CD8-positive, alpha-beta memory T cell (primary cell): ENCODE measurements at regions not wholly inside any gene's neighbourhood (a gene's known extent, or its start where the extent isn't known, plus 50 kb on each side); places are given as distances from the start of the nearest gene placed in this dataset.

ENCODE experiments used
- CTCF ChIA-PET: fragments of 350-600 bp; sonication (Branson Sonifier 250); formaldehyde crosslinking; loops from one replicate; lab custom pipeline; 2021; ENCODE audit warnings: antibody characterized with exemption; lab: Charles Lee
- POLR2A ChIA-PET: fragments of 350-600 bp; sonication (Branson Sonifier 250); formaldehyde crosslinking; loops from one replicate; lab custom pipeline; 2021; ENCODE audit warnings: antibody characterized with exemption; lab: Charles Lee
- DNase-seq, 5 donors: peaks; one replicate each; pipeline versions ENCODE4 v3.0.0 to v3.0.0-alpha.2; 2020 to 2022; ENCODE audit warnings: mixed read lengths in 1 of 5
- H3K27ac ChIP-seq: one replicate; pipeline ENCODE4 v1.7.0; 2013; ENCODE audit warnings: low read depth, mild to moderate bottlenecking, low read length, moderate library complexity
- H3K27me3 ChIP-seq: 2 replicates; pipeline ENCODE4 v1.7.0; 2013; ENCODE audit warnings: low read length, mild to moderate bottlenecking; ENCODE audit not compliant: insufficient read depth, poor library complexity, severe bottlenecking
- H3K36me3 ChIP-seq: 2 replicates; pipeline ENCODE4 v1.7.0; 2013; ENCODE audit warnings: mild to moderate bottlenecking, low read length, moderate library complexity; ENCODE audit not compliant: insufficient read depth
- H3K4me1 ChIP-seq: 2 replicates; pipeline ENCODE4 v1.7.0; 2013; ENCODE audit warnings: mild to moderate bottlenecking, low read length, moderate library complexity; ENCODE audit not compliant: insufficient read depth
- H3K4me3 ChIP-seq: 2 replicates; pipeline ENCODE4 v1.7.0; 2013; ENCODE audit warnings: mild to moderate bottlenecking, low read length
- H3K9me3 ChIP-seq: 2 replicates; pipeline ENCODE4 v1.7.0; 2013; ENCODE audit warnings: mild to moderate bottlenecking, low read length
- H3K27ac Mint-ChIP-seq, 8 donors: one replicate each; pipeline ENCODE4 v1.8.0; 2020 to 2021; ENCODE audit warnings: mixed read lengths in 8 of 8, mild to moderate bottlenecking in 6 of 8, inconsistent platforms in 3 of 8, moderate library complexity in 3 of 8
- H3K27me3 Mint-ChIP-seq, 2 donors: one replicate each; pipeline ENCODE4 v1.8.0; 2020 to 2021; ENCODE audit warnings: mixed read lengths in 2 of 2, mild to moderate bottlenecking in 1 of 2, moderate library complexity in 1 of 2
- H3K36me3 Mint-ChIP-seq, 3 donors: one replicate each; pipeline ENCODE4 v1.8.0; 2020 to 2021; ENCODE audit warnings: mixed read lengths in 3 of 3, inconsistent platforms in 1 of 3, mild to moderate bottlenecking in 1 of 3
- H3K4me1 Mint-ChIP-seq, 3 donors: one replicate each; pipeline ENCODE4 v1.8.0; 2020 to 2021; ENCODE audit warnings: mixed read lengths in 3 of 3, inconsistent platforms in 1 of 3, mild to moderate bottlenecking in 1 of 3
- H3K4me3 Mint-ChIP-seq, 7 donors: one replicate each; pipeline ENCODE4 v1.8.0; 2020 to 2021; ENCODE audit warnings: mixed read lengths in 7 of 7, mild to moderate bottlenecking in 6 of 7, moderate library complexity in 4 of 7, inconsistent platforms in 2 of 7
- H3K9me3 Mint-ChIP-seq, 5 donors: one replicate each; pipeline ENCODE4 v1.8.0; 2020 to 2022; ENCODE audit warnings: mixed read lengths in 5 of 5, mild to moderate bottlenecking in 3 of 5, moderate library complexity in 2 of 5, inconsistent platforms in 1 of 5

- Histone ChIP-seq H3K27ac (no peak overlapping the region), H3K27me3 (no peaks in the 10 kb centered on the region), H3K9me3 (no peaks in the 10 kb centered on the region), H3K36me3 (no peaks in the 10 kb centered on the region), H3K4me3 (no peak overlapping the region), H3K4me1 (no peaks in the 10 kb centered on the region)
- H3K27ac Mint-ChIP-seq, result no peak overlapping the region
- DNase-seq, result no peak
- H3K9me3 Mint-ChIP-seq, result peaks cover 5 to 16% (median 6%) of the 10 kb centered on the region in 5 donors
- H3K4me1 Mint-ChIP-seq, result no peaks in the 10 kb centered on the region
- ChIA-PET CTCF (no interaction called here), POLR2A (no interaction called here)
- H3K4me3 Mint-ChIP-seq, result no peak overlapping the region
- no peaks in the 10 kb centered on the region for H3K27me3 Mint-ChIP-seq
- peaks cover 0 to 4% (median 0%) of the 10 kb centered on the region in 3 donors for H3K36me3 Mint-ChIP-seq
These were observed 1144.2 kb downstream of the EPHA7 start for GRCh38 chr6:92275150-92275549.

- no peak for DNase-seq
- Mint-ChIP-seq H3K27ac (no peak overlapping the region), H3K27me3 (no peaks in the 10 kb centered on the region), H3K36me3 (peaks cover 0 to 4% (median 0%) of the 10 kb centered on the region in 3 donors), H3K4me3 (no peak overlapping the region), H3K9me3 (peaks cover 4 to 16% (median 6%) of the 10 kb centered on the region in 5 donors), H3K4me1 (no peaks in the 10 kb centered on the region)
- H3K4me3 ChIP-seq, result no peak overlapping the region
- no peaks in the 10 kb centered on the region for H3K27me3 ChIP-seq
- H3K4me1 ChIP-seq, result no peaks in the 10 kb centered on the region
- POLR2A ChIA-PET, result no interaction called here
- no peaks in the 10 kb centered on the region for H3K9me3 ChIP-seq
- CTCF ChIA-PET, result no interaction called here
- H3K36me3 ChIP-seq, result no peaks in the 10 kb centered on the region
- no peak overlapping the region for H3K27ac ChIP-seq
These were observed 1144.8 kb downstream of the EPHA7 start for GRCh38 chr6:92274588-92274987.

- H3K27ac Mint-ChIP-seq, result no peak overlapping the region
- H3K4me3 Mint-ChIP-seq, result no peak overlapping the region
- Histone ChIP-seq H3K27ac (no peak overlapping the region), H3K4me1 (no peaks in the 10 kb centered on the region), H3K4me3 (no peak overlapping the region), H3K9me3 (no peaks in the 10 kb centered on the region), H3K36me3 (no peaks in the 10 kb centered on the region), H3K27me3 (no peaks in the 10 kb centered on the region)
- H3K9me3 Mint-ChIP-seq, result peaks cover 4 to 19% (median 8%) of the 10 kb centered on the region in 5 donors
- H3K27me3 Mint-ChIP-seq, result no peaks in the 10 kb centered on the region
- CTCF ChIA-PET, result no interaction called here
- H3K36me3 Mint-ChIP-seq, result peaks cover 0 to 4% (median 0%) of the 10 kb centered on the region in 3 donors
- no peaks in the 10 kb centered on the region for H3K4me1 Mint-ChIP-seq
- POLR2A ChIA-PET, result no interaction called here
- no peak for DNase-seq
These were observed 1145.7 kb downstream of the EPHA7 start for GRCh38 chr6:92273694-92274093.

- Mint-ChIP-seq H3K27ac (no peak overlapping the region), H3K27me3 (no peaks in the 10 kb centered on the region)
- CTCF ChIA-PET, result no interaction called here
These were observed 1148.3 kb downstream of the EPHA7 start for GRCh38 chr6:92271091-92271490.

GRCh38 chr6:92270365-92270764 is 1149.0 kb downstream of the EPHA7 start:
- CTCF ChIA-PET, result no interaction called here
- no peaks in the 10 kb centered on the region for H3K4me1 Mint-ChIP-seq
- H3K4me3 ChIP-seq, result no peak overlapping the region
- POLR2A ChIA-PET, result no interaction called here
- no peaks in the 10 kb centered on the region for H3K27me3 ChIP-seq
- H3K36me3 ChIP-seq, result no peaks in the 10 kb centered on the region
- no peak for DNase-seq
- H3K4me3 Mint-ChIP-seq, result no peak overlapping the region
- peaks cover 5 to 16% (median 9%) of the 10 kb centered on the region in 5 donors for H3K9me3 Mint-ChIP-seq
- H3K27ac Mint-ChIP-seq, result no peak overlapping the region
- no peaks in the 10 kb centered on the region for H3K27me3 Mint-ChIP-seq
- H3K27ac ChIP-seq, result no peak overlapping the region
- no peaks in the 10 kb centered on the region for H3K9me3 ChIP-seq
- H3K36me3 Mint-ChIP-seq, result peaks cover 0 to 4% (median 0%) of the 10 kb centered on the region in 3 donors
- no peaks in the 10 kb centered on the region for H3K4me1 ChIP-seq

More at GRCh38 chr6:92271091-92271490, 1148.3 kb downstream of the EPHA7 start:
- no peaks in the 10 kb centered on the region for H3K36me3 ChIP-seq
- no peak overlapping the region for H3K27ac ChIP-seq
- H3K4me3 ChIP-seq, result no peak overlapping the region
- no peak for DNase-seq
- peaks cover 6 to 19% (median 11%) of the 10 kb centered on the region in 5 donors for H3K9me3 Mint-ChIP-seq
- H3K36me3 Mint-ChIP-seq, result peaks cover 0 to 4% (median 0%) of the 10 kb centered on the region in 3 donors
- H3K27me3 ChIP-seq, result no peaks in the 10 kb centered on the region
- no peaks in the 10 kb centered on the region for H3K4me1 Mint-ChIP-seq
- H3K9me3 ChIP-seq, result no peaks in the 10 kb centered on the region
- no peaks in the 10 kb centered on the region for H3K4me1 ChIP-seq
- POLR2A ChIA-PET, result no interaction called here
- H3K4me3 Mint-ChIP-seq, result no peak overlapping the region

GRCh38 chr6:92267335-92267734 is 1152.0 kb downstream of the EPHA7 start:
- no peak overlapping the region for H3K27ac Mint-ChIP-seq
- H3K4me1 Mint-ChIP-seq, result no peaks in the 10 kb centered on the region
- Histone ChIP-seq H3K27me3 (no peaks in the 10 kb centered on the region), H3K27ac (no peak overlapping the region), H3K9me3 (no peaks in the 10 kb centered on the region), H3K4me3 (no peak overlapping the region), H3K4me1 (no peaks in the 10 kb centered on the region), H3K36me3 (no peaks in the 10 kb centered on the region)
- DNase-seq, result no peak
- H3K36me3 Mint-ChIP-seq, result peaks cover 0 to 4% (median 0%) of the 10 kb centered on the region in 3 donors
- POLR2A ChIA-PET, result no interaction called here
- H3K4me3 Mint-ChIP-seq, result no peak overlapping the region
- CTCF ChIA-PET, result no interaction called here
- no peaks in the 10 kb centered on the region for H3K27me3 Mint-ChIP-seq
- peaks cover 2 to 11% (median 7%) of the 10 kb centered on the region in 5 donors for H3K9me3 Mint-ChIP-seq

- CTCF ChIA-PET, result no interaction called here
- no peak overlapping the region for H3K27ac ChIP-seq
- H3K4me1 ChIP-seq, result no peaks in the 10 kb centered on the region
- no peak overlapping the region for H3K4me3 ChIP-seq
- no peak for DNase-seq
- Mint-ChIP-seq H3K4me1 (no peaks in the 10 kb centered on the region), H3K27ac (no peak overlapping the region), H3K36me3 (no peaks in the 10 kb centered on the region), H3K4me3 (no peak overlapping the region), H3K27me3 (no peaks in the 10 kb centered on the region), H3K9me3 (peaks cover 0 to 17% (median 11%) of the 10 kb centered on the region in 5 donors)
- POLR2A ChIA-PET, result no interaction called here
- no peaks in the 10 kb centered on the region for H3K9me3 ChIP-seq
- no peaks in the 10 kb centered on the region for H3K36me3 ChIP-seq
- H3K27me3 ChIP-seq, result no peaks in the 10 kb centered on the region
These were observed 1155.5 kb downstream of the EPHA7 start for GRCh38 chr6:92263864-92264263.

GRCh38 chr6:92259171-92259570 is 1160.2 kb downstream of the EPHA7 start:
- DNase-seq, result no peak
- no peaks in the 10 kb centered on the region for H3K4me1 Mint-ChIP-seq
- no peaks in the 10 kb centered on the region for H3K36me3 ChIP-seq
- no peak overlapping the region for H3K4me3 Mint-ChIP-seq
- no peak overlapping the region for H3K27ac ChIP-seq
- no peak overlapping the region for H3K4me3 ChIP-seq
- POLR2A ChIA-PET, result no interaction called here
- CTCF ChIA-PET, result no interaction called here
- peaks cover 0 to 23% (median 11%) of the 10 kb centered on the region in 5 donors for H3K9me3 Mint-ChIP-seq
- H3K9me3 ChIP-seq, result no peaks in the 10 kb centered on the region
- H3K36me3 Mint-ChIP-seq, result no peaks in the 10 kb centered on the region
- H3K27me3 ChIP-seq, result no peaks in the 10 kb centered on the region
- H3K4me1 ChIP-seq, result no peaks in the 10 kb centered on the region
- H3K27me3 Mint-ChIP-seq, result no peaks in the 10 kb centered on the region
- no peak overlapping the region for H3K27ac Mint-ChIP-seq

- Histone ChIP-seq H3K4me3 (no peak overlapping the region), H3K36me3 (no peaks in the 10 kb centered on the region), H3K9me3 (no peaks in the 10 kb centered on the region), H3K27ac (no peak overlapping the region), H3K27me3 (no peaks in the 10 kb centered on the region), H3K4me1 (no peaks in the 10 kb centered on the region)
- DNase-seq, result no peak
- peaks cover 0 to 13% (median 3%) of the 10 kb centered on the region in 5 donors for H3K9me3 Mint-ChIP-seq
- H3K27ac Mint-ChIP-seq, result no peak overlapping the region
- POLR2A ChIA-PET, result no interaction called here
- H3K4me1 Mint-ChIP-seq, result no peaks in the 10 kb centered on the region
- no peak overlapping the region for H3K4me3 Mint-ChIP-seq
- CTCF ChIA-PET, result no interaction called here
- H3K36me3 Mint-ChIP-seq, result no peaks in the 10 kb centered on the region
- H3K27me3 Mint-ChIP-seq, result no peaks in the 10 kb centered on the region
These were observed 1176.0 kb downstream of the EPHA7 start for GRCh38 chr6:92243315-92243714.
